ENCODE measurements at regions not wholly inside any gene's neighbourhood (a gene's known extent, or its start where the extent isn't known, plus 50 kb on each side); places are given as distances from the start of the nearest gene placed in this dataset.

- TF ChIP-seq EZH2phosphoT487 (IDR thresholded peaks at IDR 0.05) (no peak), EZH2 (IDR thresholded peaks at IDR 0.05) (no peak)
- TF ChIP-seq, protein P1, sequence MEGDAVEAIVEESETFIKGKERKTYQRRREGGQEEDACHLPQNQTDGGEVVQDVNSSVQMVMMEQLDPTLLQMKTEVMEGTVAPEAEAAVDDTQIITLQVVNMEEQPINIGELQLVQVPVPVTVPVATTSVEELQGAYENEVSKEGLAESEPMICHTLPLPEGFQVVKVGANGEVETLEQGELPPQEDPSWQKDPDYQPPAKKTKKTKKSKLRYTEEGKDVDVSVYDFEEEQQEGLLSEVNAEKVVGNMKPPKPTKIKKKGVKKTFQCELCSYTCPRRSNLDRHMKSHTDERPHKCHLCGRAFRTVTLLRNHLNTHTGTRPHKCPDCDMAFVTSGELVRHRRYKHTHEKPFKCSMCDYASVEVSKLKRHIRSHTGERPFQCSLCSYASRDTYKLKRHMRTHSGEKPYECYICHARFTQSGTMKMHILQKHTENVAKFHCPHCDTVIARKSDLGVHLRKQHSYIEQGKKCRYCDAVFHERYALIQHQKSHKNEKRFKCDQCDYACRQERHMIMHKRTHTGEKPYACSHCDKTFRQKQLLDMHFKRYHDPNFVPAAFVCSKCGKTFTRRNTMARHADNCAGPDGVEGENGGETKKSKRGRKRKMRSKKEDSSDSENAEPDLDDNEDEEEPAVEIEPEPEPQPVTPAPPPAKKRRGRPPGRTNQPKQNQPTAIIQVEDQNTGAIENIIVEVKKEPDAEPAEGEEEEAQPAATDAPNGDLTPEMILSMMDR (IDR thresholded peaks at IDR 0.05), result no peak
Observed at GRCh38 chr10:28761084-28761846, 83.9 kb downstream of the BAMBI start.

All from neural progenitor cell (in vitro differentiated cells).